ENCODE measurements at regions not wholly inside any gene's neighbourhood (a gene's known extent, or its start where the extent isn't known, plus 50 kb on each side); places are given as distances from the start of the nearest gene placed in this dataset.

- H3K27ac ChIP-seq (ENCODE audit: low read length in 2 of 2) = no peak overlapping the region
- H3K79me2 ChIP-seq (ENCODE audit: control insufficient read depth, insufficient read depth, low read length) = no peaks in the 10 kb centered on the region
- intact Hi-C loops (cut with micrococcal nuclease) = no loop called here
- ATAC-seq (ENCODE audit: low read depth) (no peak), DNase-seq (no peak)
- H2AFZ ChIP-seq (ENCODE audit: insufficient read depth, low read depth, low read length, poor library complexity, severe bottlenecking) = no peak overlapping the region
- Mint-ChIP-seq H3K4me3 (no peak overlapping the region), H3K27ac (no peak overlapping the region), H3K27me3 (no peaks in the 10 kb centered on the region), H3K4me1 (no peaks in the 10 kb centered on the region), H3K9me3 (ENCODE audit: insufficient read depth) (no peaks in the 10 kb centered on the region)
- TF ChIP-seq EZH2 (IDR thresholded peaks at IDR 0.05; ENCODE audit: borderline replicate concordance, insufficient read depth, low read depth, low read length, poor library complexity, severe bottlenecking) (no peak), CTCF (IDR thresholded peaks at IDR 0.05) (no peak)
- H3K9me3 ChIP-seq (ENCODE audit: control extremely low read depth in 1 of 3, control insufficient read depth in 2 of 3, insufficient read depth in 1 of 3, low read length in 2 of 3) = no peaks in the 10 kb centered on the region
- H3K4me2 ChIP-seq (replicated peaks; ENCODE audit: low read depth, low read length, poor library complexity, severe bottlenecking) = no peak overlapping the region
- H3K9ac ChIP-seq (ENCODE audit: low read length) = no peak overlapping the region
- H3K36me3 ChIP-seq (replicated peaks in 1 of 2; ENCODE audit: control extremely low read depth in 1 of 2, control insufficient read depth in 1 of 2, extremely low read depth in 1 of 2, insufficient read depth in 2 of 2, low read length in 1 of 2) = no peaks in the 10 kb centered on the region
- H3K27me3 ChIP-seq (replicated peaks in 1 of 4; ENCODE audit: control extremely low read depth in 1 of 4, control insufficient read depth in 3 of 4, insufficient read depth in 4 of 4, low read length in 3 of 4) = no peaks in the 10 kb centered on the region
- no peaks in the 10 kb centered on the region for H4K20me1 ChIP-seq (ENCODE audit: control insufficient read depth, insufficient read depth, low read length, poor library complexity, severe bottlenecking)
- H3K4me3 ChIP-seq (ENCODE audit: control extremely low read depth in 1 of 5, extremely low read depth in 1 of 5, insufficient read depth in 1 of 5, low read depth in 2 of 5, low read length in 4 of 5) = no peak overlapping the region
- ChIA-PET CTCF (interaction anchor here (1.0 to 3.0 kb wide), 2 partner anchors 35 to 125 kb away, joined by 3 to 12 read pairs; no protein-coding TSS in a partner anchor), POLR2A (no interaction called here)
- no CpG with 5 or more reads among the region's 1 CpG for WGBS (ENCODE audit: insufficient coverage)
- no peaks in the 10 kb centered on the region for H3K4me1 ChIP-seq (ENCODE audit: control insufficient read depth in 2 of 2, insufficient read depth in 2 of 2, low read length in 2 of 2)
These were observed 71.2 kb upstream of the MACF1 start for GRCh38 chr1:39133340-39133684.

GRCh38 chr1:39134768-39135333, 69.6 kb upstream of the MACF1 start:
- Mint-ChIP-seq H3K9me3 (ENCODE audit: insufficient read depth) (no peaks in the 10 kb centered on the region), H3K27ac (no peak overlapping the region), H3K27me3 (no peaks in the 10 kb centered on the region), H3K4me3 (no peak overlapping the region), H3K4me1 (no peaks in the 10 kb centered on the region)
- H3K27me3 ChIP-seq (replicated peaks in 1 of 4; ENCODE audit: control extremely low read depth in 1 of 4, control insufficient read depth in 3 of 4, insufficient read depth in 4 of 4, low read length in 3 of 4) = no peaks in the 10 kb centered on the region
- H3K4me3 ChIP-seq (ENCODE audit: control extremely low read depth in 1 of 5, extremely low read depth in 1 of 5, insufficient read depth in 1 of 5, low read depth in 2 of 5, low read length in 4 of 5) = no peak overlapping the region
- DNase-seq (no peak), ATAC-seq (ENCODE audit: low read depth) (no peak)
- H4K20me1 ChIP-seq (ENCODE audit: control insufficient read depth, insufficient read depth, low read length, poor library complexity, severe bottlenecking) = no peaks in the 10 kb centered on the region
- no peaks in the 10 kb centered on the region for H3K9me3 ChIP-seq (ENCODE audit: control extremely low read depth in 1 of 3, control insufficient read depth in 2 of 3, insufficient read depth in 1 of 3, low read length in 2 of 3)
- no peak overlapping the region for H3K9ac ChIP-seq (ENCODE audit: low read length)
- intact Hi-C loops (cut with micrococcal nuclease) = no loop called here
- TF ChIP-seq CTCF (IDR thresholded peaks at IDR 0.05) = no peak
- TF ChIP-seq EZH2 (IDR thresholded peaks at IDR 0.05; ENCODE audit: borderline replicate concordance, insufficient read depth, low read depth, low read length, poor library complexity, severe bottlenecking) = no peak
- no peaks in the 10 kb centered on the region for H3K4me1 ChIP-seq (ENCODE audit: control insufficient read depth in 2 of 2, insufficient read depth in 2 of 2, low read length in 2 of 2)
- no peaks in the 10 kb centered on the region for H3K36me3 ChIP-seq (replicated peaks in 1 of 2; ENCODE audit: control extremely low read depth in 1 of 2, control insufficient read depth in 1 of 2, extremely low read depth in 1 of 2, insufficient read depth in 2 of 2, low read length in 1 of 2)
- POLR2A ChIA-PET = no interaction called here
- H3K79me2 ChIP-seq (ENCODE audit: control insufficient read depth, insufficient read depth, low read length) = no peaks in the 10 kb centered on the region
- H3K27ac ChIP-seq (ENCODE audit: low read length in 2 of 2) = no peak overlapping the region
- WGBS (ENCODE audit: insufficient coverage) = 100% methylated on average over 4 of the region's 5 CpGs
- H3K4me2 ChIP-seq (replicated peaks; ENCODE audit: low read depth, low read length, poor library complexity, severe bottlenecking) = no peak overlapping the region
- CTCF ChIA-PET = interaction anchor here (0.6 kb wide), 1 partner anchor 58 kb away, joined by 5 read pairs; no protein-coding TSS in a partner anchor
- H2AFZ ChIP-seq (ENCODE audit: insufficient read depth, low read depth, low read length, poor library complexity, severe bottlenecking) = no peak overlapping the region

All from B cell (primary cell).